Activated B cell treated with CpG ODN at 0.5 μM for 24 hours (primary cell): ENCODE measurements at regions not wholly inside any gene's neighbourhood (a gene's known extent, or its start where the extent isn't known, plus 50 kb on each side); places are given as distances from the start of the nearest gene placed in this dataset.
A peak's percentile ranks its signal among the peaks of the same experiment; 100 is the strongest.
"Not testable (repeated sequence)": the region's sequence is repeated elsewhere in the genome, so short reads cannot be mapped to it uniquely, and the experiment has no call there.

ENCODE experiments used
- ATAC-seq: fragments of 200-7000 bp; cut with Tn5 transposase; one replicate; pipeline ENCODE4 v1.10.0; 2021; ENCODE audit warnings: low read depth, mild to moderate bottlenecking, moderate library complexity
- CTCF ChIA-PET: fragments of 350-600 bp; sonication (Branson Sonifier 250); formaldehyde crosslinking; loops from one replicate; lab custom pipeline; 2021; ENCODE audit warnings: antibody characterized with exemption; lab: Charles Lee
- POLR2A ChIA-PET: fragments of 350-600 bp; sonication (Branson Sonifier 250); formaldehyde crosslinking; loops from one replicate; lab custom pipeline; 2021; ENCODE audit warnings: antibody characterized with exemption; lab: Charles Lee
- DNase-seq: peaks from one replicate; pipeline ENCODE4 v3.0.0; 2022
- H3K27ac Mint-ChIP-seq: one replicate; pipeline ENCODE4 v1.8.0; 2020; ENCODE audit warnings: mixed read lengths
- H3K27me3 Mint-ChIP-seq: one replicate; pipeline ENCODE4 v1.8.0; 2021; ENCODE audit warnings: mixed read lengths
- H3K36me3 Mint-ChIP-seq: one replicate; pipeline ENCODE4 v1.8.0; 2021; ENCODE audit warnings: low read depth, mixed read lengths
- H3K4me1 Mint-ChIP-seq: one replicate; pipeline ENCODE4 v1.8.0; 2021; ENCODE audit warnings: mixed read lengths
- H3K4me3 Mint-ChIP-seq: one replicate; pipeline ENCODE4 v1.8.0; 2020; ENCODE audit warnings: mild to moderate bottlenecking, mixed read lengths
- H3K9me3 Mint-ChIP-seq: one replicate; pipeline ENCODE4 v1.8.0; 2020; ENCODE audit warnings: mixed read lengths
- intact Hi-C: fragments of 100-400 bp; cut with micrococcal nuclease; formaldehyde crosslinking; loops from one replicate; pipeline ENCODE4 v1.15.1; 2024
- TF ChIP-seq, protein P1 (sequence below): fragments of 200-600 bp; IDR thresholded peaks from one replicate; pipeline ENCODE4 v1.8.0; 2022; ENCODE audit warnings: antibody characterized with exemption, mild to moderate bottlenecking

- H3K36me3 Mint-ChIP-seq, ATAC-seq, H3K9me3 Mint-ChIP-seq, POLR2A ChIA-PET, H3K27me3 Mint-ChIP-seq, CTCF ChIA-PET, H3K4me3 Mint-ChIP-seq, DNase-seq, intact Hi-C loops: not testable (repeated sequence)
- Mint-ChIP-seq H3K27ac (peak overlapping the region; percentile 35), H3K4me1 (peaks cover 26% of the 10 kb centered on the region)
Observed at GRCh38 chr11:14573539-14574057, 53.4 kb upstream of the PSMA1 start.

DNA sequence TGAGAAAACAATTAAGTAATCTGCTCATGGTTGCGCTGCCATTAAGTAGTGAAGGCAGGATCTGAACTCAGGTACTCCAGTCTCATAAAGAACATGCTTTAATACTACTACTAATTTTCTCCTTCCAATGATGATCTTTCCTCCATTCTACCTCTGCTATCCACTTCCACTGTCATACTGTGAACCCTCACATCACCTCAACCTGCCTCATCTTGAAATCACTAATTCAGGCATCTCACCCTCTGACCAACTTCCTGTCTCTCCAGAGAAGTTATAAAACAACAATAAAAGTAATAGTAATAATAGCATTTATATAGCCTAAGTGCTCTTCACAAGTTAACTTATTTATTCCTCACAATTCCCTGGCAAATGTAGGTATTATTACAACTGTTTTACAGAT lies 57.1 kb upstream of the PSMA1 start:
- intact Hi-C loops = loop anchor here (5.0 kb wide), 3 partner anchors 40 to 65 kb away; partner anchors contain the start of gene PDE3B
- DNase-seq (no peak), ATAC-seq (no peak)
- CTCF ChIA-PET = interaction anchor here (1.3 kb wide), 1 partner anchor 330 kb away, joined by 4 read pairs; no protein-coding TSS in a partner anchor
- Mint-ChIP-seq H3K9me3 (peaks cover 2% of the 10 kb centered on the region), H3K4me1 (peaks cover 35% of the 10 kb centered on the region), H3K27ac (peak overlapping the region; percentile 50), H3K4me3 (no peak overlapping the region), H3K36me3 (no peaks in the 10 kb centered on the region), H3K27me3 (peaks cover 1% of the 10 kb centered on the region)
- POLR2A ChIA-PET = interaction anchor here (2.5 kb wide), 1 partner anchor 187 kb away, joined by 35 read pairs; no protein-coding TSS in a partner anchor
- TF ChIP-seq, protein P1, sequence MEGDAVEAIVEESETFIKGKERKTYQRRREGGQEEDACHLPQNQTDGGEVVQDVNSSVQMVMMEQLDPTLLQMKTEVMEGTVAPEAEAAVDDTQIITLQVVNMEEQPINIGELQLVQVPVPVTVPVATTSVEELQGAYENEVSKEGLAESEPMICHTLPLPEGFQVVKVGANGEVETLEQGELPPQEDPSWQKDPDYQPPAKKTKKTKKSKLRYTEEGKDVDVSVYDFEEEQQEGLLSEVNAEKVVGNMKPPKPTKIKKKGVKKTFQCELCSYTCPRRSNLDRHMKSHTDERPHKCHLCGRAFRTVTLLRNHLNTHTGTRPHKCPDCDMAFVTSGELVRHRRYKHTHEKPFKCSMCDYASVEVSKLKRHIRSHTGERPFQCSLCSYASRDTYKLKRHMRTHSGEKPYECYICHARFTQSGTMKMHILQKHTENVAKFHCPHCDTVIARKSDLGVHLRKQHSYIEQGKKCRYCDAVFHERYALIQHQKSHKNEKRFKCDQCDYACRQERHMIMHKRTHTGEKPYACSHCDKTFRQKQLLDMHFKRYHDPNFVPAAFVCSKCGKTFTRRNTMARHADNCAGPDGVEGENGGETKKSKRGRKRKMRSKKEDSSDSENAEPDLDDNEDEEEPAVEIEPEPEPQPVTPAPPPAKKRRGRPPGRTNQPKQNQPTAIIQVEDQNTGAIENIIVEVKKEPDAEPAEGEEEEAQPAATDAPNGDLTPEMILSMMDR = no peak

GRCh38 chr11:14577835-14578529 lies 57.8 kb upstream of the PSMA1 start:
- Mint-ChIP-seq H3K4me1 (peaks cover 35% of the 10 kb centered on the region), H3K27me3 (peaks cover 1% of the 10 kb centered on the region), H3K9me3 (peaks cover 2% of the 10 kb centered on the region), H3K36me3 (no peaks in the 10 kb centered on the region), H3K4me3 (peak overlapping the region; percentile 50), H3K27ac (peak overlapping the region; percentile 77)
- no peak for DNase-seq
- POLR2A ChIA-PET = interaction anchor here (0.5 to 2.5 kb wide), 11 partner anchors 9 to 314 kb away, joined by 3 to 35 read pairs (median 4); partner anchors contain the start of genes CYP2R1 and PSMA1
- ATAC-seq = no peak
- TF ChIP-seq, protein P1 = no peak
- CTCF ChIA-PET = interaction anchor here (0.6 to 1.8 kb wide), 6 partner anchors 9 to 435 kb away, joined by 3 to 4 read pairs (median 4); no protein-coding TSS in a partner anchor
- intact Hi-C loops = loop anchor here (1.0 to 5.0 kb wide), 6 partner anchors 41 to 330 kb away; partner anchors contain the start of genes PDE3B and PSMA1

DNA sequence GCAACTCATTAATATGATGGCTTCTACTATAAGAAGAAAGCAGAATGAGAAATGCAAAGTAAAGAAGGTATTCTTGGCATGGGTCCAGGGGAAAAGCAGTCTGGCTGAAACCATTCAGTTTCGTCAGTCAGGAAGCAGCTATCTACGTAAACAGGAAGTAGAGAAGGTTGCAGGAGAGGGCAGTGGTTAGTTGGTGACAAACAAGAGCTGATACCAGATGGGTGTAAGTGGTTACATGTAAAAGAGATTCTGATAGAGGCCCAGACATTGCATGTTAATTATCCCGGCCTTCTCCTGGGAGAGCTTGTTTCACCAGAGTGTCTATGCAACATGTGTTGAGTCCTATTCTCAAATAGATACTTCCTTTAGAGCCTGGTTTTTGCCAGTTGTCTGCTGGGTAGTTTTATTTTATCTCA lies 58.4 kb upstream of the PSMA1 start:
- ATAC-seq = peak; percentile 94
- TF ChIP-seq, protein P1 = no peak
- Mint-ChIP-seq H3K36me3 (no peaks in the 10 kb centered on the region), H3K4me1 (peaks cover 33% of the 10 kb centered on the region), H3K9me3 (peaks cover 2% of the 10 kb centered on the region), H3K27me3 (peaks cover 1% of the 10 kb centered on the region), H3K27ac (peak overlapping the region; percentile 77), H3K4me3 (peak overlapping the region; percentile 50)
- CTCF ChIA-PET = interaction anchor here (0.7 to 1.8 kb wide), 6 partner anchors 10 to 329 kb away, joined by 3 to 4 read pairs (median 4); no protein-coding TSS in a partner anchor
- intact Hi-C loops = loop anchor here (1.0 to 5.0 kb wide), 6 partner anchors 41 to 330 kb away; partner anchors contain the start of genes PDE3B and PSMA1
- DNase-seq = no peak
- POLR2A ChIA-PET = interaction anchor here (0.5 to 2.5 kb wide), 11 partner anchors 10 to 313 kb away, joined by 3 to 35 read pairs (median 4); partner anchors contain the start of genes CYP2R1 and PSMA1

GRCh38 chr11:14579646-14580045 lies 59.5 kb upstream of the PSMA1 start:
- ChIA-PET POLR2A (interaction anchor here (1.8 to 2.5 kb wide), 3 partner anchors 11 to 312 kb away, joined by 4 to 35 read pairs (median 13); partner anchors contain the start of gene CYP2R1), CTCF (no interaction called here)
- intact Hi-C loops = loop anchor here (2.0 to 5.0 kb wide), 4 partner anchors 42 to 63 kb away; partner anchors contain the start of genes PDE3B and PSMA1
- Mint-ChIP-seq H3K4me3 (no peak overlapping the region), H3K27ac (peak overlapping the region; percentile 15), H3K27me3 (peaks cover 1% of the 10 kb centered on the region), H3K4me1 (peaks cover 30% of the 10 kb centered on the region), H3K9me3 (peaks cover 2% of the 10 kb centered on the region), H3K36me3 (no peaks in the 10 kb centered on the region)
- no peak for DNase-seq
- no peak for ATAC-seq
- TF ChIP-seq, protein P1 = no peak
